ENCODE measurements at regions not wholly inside any gene's neighbourhood (a gene's known extent, or its start where the extent isn't known, plus 50 kb on each side); places are given as distances from the start of the nearest gene placed in this dataset.
"Not testable (repeated sequence)": the region's sequence is repeated elsewhere in the genome, so short reads cannot be mapped to it uniquely, and the experiment has no call there.

DNA sequence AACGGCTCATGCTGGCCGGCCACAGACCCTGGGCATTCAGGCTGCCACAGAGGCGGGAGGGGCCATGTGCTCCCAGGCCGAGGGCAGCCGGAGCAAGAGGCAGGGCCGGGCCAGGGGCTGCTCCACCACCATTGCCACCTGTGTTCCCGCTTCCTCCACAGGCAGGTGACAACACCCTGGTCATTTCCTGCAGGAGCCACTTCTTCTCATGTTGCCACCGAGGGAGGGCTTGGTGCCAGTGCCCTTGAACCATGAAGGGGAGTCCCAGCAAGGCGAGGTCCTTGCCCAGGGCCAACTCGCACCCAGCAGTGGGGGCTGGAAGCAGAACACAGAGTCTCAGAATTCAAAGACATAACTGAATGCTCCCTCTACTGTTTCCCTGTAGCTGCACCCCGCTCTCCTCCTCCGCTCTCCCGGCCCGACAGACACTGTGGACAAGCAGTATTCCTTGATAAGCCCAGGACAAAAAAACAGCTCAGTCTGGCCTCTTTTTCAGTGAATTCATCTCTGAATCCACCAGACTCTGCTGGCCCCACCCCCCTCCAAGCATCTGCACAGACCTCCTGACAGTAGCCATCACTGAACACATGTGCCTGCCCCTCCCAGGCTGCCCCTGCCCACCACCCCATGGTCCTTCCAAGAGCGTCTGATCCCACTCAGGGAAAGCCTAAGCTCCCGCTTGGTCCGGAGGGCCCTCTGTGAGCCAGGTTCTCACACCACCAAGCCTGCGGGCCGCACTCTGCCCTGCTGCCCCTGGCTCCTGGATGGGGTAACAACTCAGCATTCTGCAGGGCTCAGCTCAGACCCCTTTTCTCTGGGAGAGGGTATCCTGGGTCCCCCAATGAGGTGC, 1074.9 kb downstream of the RPIA start:
- POLR2A ChIA-PET; intact Hi-C loops (cut with DNase I, micrococcal nuclease): not testable (repeated sequence)

DNA sequence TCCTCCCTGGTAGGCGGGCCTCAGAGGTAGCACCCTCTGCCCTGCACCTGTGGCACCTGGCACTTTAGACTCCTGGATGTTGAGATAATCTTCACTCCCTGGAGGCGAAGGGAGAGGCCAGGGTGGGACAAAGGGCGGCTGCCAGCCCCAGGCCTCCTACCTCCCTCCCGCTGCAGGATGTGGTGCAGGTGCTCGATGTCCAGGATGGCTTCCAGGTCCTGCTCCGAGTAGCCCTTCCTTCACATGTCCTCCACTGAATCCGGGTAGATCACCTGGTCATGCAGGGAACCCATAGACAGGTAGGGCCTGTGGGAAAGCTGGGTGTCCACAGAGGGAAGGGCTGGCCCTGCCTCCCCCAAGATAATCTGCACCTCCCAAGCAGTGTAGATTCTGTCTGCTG, 1075.6 kb downstream of the RPIA start:
- H3K36me3 Mint-ChIP-seq (ENCODE audit: low read depth); POLR2A ChIA-PET; ATAC-seq; H3K4me3 Mint-ChIP-seq; intact Hi-C loops (cut with DNase I, micrococcal nuclease); H3K4me1 Mint-ChIP-seq; CTCF ChIA-PET; DNase-seq; H3K27ac Mint-ChIP-seq: not testable (repeated sequence)
- Mint-ChIP-seq H3K9me3 (ENCODE audit: low read depth) (peaks cover 20% of the 10 kb centered on the region), H3K27me3 (peaks cover 36% of the 10 kb centered on the region)

More for the DNA sequence above, 1074.9 kb downstream of the RPIA start:
- ATAC-seq; H3K36me3 Mint-ChIP-seq (ENCODE audit: low read depth); H3K4me1 Mint-ChIP-seq; CTCF ChIA-PET; DNase-seq; H3K4me3 Mint-ChIP-seq; H3K27ac Mint-ChIP-seq: not testable (repeated sequence)
- peaks cover 20% of the 10 kb centered on the region for H3K9me3 Mint-ChIP-seq (ENCODE audit: low read depth)
- H3K27me3 Mint-ChIP-seq, result peaks cover 36% of the 10 kb centered on the region

DNA sequence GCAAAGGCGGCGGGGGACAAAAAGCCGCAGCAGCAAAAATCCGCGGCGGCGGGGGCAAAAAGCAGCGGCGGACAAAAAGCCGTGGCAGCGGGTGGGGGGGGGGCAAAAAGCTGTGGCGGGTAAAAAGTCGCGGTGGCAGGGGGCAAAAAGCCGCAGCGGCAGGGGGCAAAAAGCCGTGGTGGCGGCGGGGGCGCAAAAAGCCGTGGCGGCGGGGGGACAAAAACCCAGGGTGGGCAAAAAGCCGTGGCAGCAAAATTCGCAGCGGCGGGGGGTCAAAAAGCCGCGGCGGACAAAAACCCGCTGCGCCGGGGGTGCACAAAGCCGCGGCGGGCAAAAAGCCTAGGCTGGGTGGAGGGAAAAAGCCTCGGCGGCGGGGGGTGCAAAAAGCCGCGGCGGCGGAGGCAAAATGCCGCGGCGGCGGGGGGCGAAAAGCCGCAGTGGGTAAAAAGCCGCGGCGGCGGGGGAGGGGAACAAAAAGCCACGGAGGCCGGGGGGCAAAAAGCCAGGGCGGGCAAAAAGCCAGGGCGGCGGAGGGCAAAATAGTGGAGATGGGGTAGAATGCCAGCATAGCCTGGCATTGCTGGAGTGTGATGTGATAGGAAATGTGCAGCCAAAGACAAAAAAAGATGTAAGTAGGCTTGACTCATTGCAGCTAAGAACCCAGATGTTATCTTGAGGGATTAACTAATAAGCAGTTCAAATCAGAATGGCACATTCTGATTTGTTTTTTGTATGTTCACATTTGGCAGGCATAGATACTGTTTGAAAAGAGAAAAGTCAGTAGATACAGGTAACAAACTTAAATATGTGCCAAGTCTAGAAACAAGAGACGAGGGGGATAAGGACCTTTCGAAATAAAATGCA, 1076.3 kb downstream of the RPIA start:
- intact Hi-C loops (cut with DNase I, micrococcal nuclease), result no loop called here
- ChIA-PET POLR2A (no interaction called here), CTCF (no interaction called here)
- H3K27ac Mint-ChIP-seq, result no peak overlapping the region
- peaks cover 38% of the 10 kb centered on the region for H3K27me3 Mint-ChIP-seq
- ATAC-seq (no peak), DNase-seq (no peak)
- no peak overlapping the region for H3K4me3 Mint-ChIP-seq
- peaks cover 6% of the 10 kb centered on the region for H3K36me3 Mint-ChIP-seq (ENCODE audit: low read depth)
- peaks cover 24% of the 10 kb centered on the region for H3K9me3 Mint-ChIP-seq (ENCODE audit: low read depth)
- H3K4me1 Mint-ChIP-seq, result no peaks in the 10 kb centered on the region

DNA sequence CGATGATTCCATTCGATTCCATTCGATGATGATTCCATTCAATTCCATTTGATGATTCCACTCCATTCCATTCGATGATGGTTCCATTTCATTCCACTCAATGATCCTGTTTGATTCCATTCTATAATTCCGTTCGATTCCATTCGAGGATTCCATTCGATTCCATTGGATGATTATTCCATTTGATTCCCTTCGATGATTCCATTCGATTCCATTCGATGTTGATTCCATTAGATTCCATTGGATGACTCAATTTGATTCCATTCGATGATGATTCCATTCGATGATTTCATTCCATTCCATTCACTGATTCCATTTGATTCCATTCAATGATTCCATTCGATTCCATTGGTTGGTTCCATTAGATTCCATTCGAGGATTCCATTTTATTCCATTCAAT, 1084.4 kb downstream of the RPIA start:
- POLR2A ChIA-PET, result no interaction called here
- DNase-seq, result no peak
- intact Hi-C loops (cut with DNase I, micrococcal nuclease), result no loop called here
- H3K4me1 Mint-ChIP-seq, result no peaks in the 10 kb centered on the region
- peaks cover 69% of the 10 kb centered on the region for H3K9me3 Mint-ChIP-seq (ENCODE audit: low read depth)
- H3K27me3 Mint-ChIP-seq, result peaks cover 2% of the 10 kb centered on the region
- CTCF ChIA-PET, result no interaction called here
- no peak overlapping the region for H3K4me3 Mint-ChIP-seq
- no peak for ATAC-seq
- H3K27ac Mint-ChIP-seq, result no peak overlapping the region
- H3K36me3 Mint-ChIP-seq (ENCODE audit: low read depth), result peaks cover 50% of the 10 kb centered on the region

DNA sequence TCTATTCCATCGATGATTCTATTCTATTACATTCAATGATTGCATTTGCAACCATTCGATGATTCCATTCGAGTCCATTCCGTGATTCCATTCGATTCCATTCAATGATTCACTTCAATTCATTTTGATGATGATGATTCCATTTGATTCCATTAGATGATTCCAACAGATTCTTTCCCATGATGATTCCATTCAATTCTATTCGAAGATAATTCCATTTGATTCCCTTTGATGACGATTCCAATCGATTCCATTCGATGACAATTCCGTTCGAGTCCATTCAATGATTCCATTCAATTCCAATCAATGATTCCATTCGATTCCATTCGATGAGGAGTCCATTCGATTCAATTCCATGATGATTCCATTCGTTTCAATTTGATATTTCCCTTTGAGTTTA, 1088.8 kb downstream of the RPIA start:
- Mint-ChIP-seq H3K27me3 (no peaks in the 10 kb centered on the region), H3K4me1 (no peaks in the 10 kb centered on the region), H3K9me3 (ENCODE audit: low read depth) (peaks cover 81% of the 10 kb centered on the region), H3K36me3 (ENCODE audit: low read depth) (peaks cover 71% of the 10 kb centered on the region), H3K27ac (no peak overlapping the region), H3K4me3 (no peak overlapping the region)
- DNase-seq (no peak), ATAC-seq (no peak)
- POLR2A ChIA-PET, result no interaction called here
- intact Hi-C loops (cut with DNase I, micrococcal nuclease), result loop anchor here in 1 of 2 experiments (5.0 kb wide), 1 partner anchor 37 kb away; no protein-coding TSS in a partner anchor
- CTCF ChIA-PET, result no interaction called here

DNA sequence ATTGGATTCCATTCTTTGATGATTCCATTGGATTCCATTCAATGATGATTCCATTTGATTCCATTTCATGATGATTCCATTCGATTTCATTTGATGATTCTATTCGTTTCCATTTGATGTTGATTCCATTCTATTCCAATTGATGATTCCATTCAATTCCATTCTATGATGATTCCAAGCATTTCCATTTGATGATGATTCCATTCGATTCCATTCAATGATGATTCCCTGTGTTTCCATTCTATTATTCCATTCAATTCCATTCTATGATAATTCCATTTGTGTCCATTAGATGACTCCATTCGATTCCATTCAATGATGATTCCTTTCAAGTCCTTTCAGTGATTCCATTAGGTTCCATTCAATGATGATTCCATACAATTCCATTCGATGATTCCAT, 1090.5 kb downstream of the RPIA start:
- H3K36me3 Mint-ChIP-seq (ENCODE audit: low read depth), result peaks cover 68% of the 10 kb centered on the region
- POLR2A ChIA-PET, result no interaction called here

DNA sequence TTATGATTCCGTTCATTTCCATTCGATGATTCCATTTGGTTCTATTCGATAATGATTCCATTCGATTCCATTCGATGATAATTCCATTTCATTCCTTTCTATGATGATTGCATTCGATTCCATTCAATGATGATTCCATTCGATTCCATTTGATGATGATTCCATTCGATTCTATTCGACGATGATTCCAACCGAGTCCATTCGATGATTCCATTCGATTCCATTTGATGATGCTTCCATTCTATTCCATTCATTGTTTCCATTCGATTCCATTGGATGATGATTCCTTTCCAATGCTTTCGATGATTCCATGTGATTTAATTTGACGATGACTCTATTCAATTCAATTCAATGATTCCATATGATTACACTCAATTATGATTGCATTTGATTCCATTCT, 1093.5 kb downstream of the RPIA start:
- Mint-ChIP-seq H3K4me1 (no peaks in the 10 kb centered on the region), H3K36me3 (ENCODE audit: low read depth) (peaks cover 63% of the 10 kb centered on the region), H3K4me3 (no peak overlapping the region), H3K27ac (no peak overlapping the region), H3K27me3 (no peaks in the 10 kb centered on the region), H3K9me3 (ENCODE audit: low read depth) (peaks cover 84% of the 10 kb centered on the region)
- CTCF ChIA-PET, result no interaction called here
- ATAC-seq (no peak), DNase-seq (no peak)
- intact Hi-C loops (cut with DNase I, micrococcal nuclease), result loop anchor here in 1 of 2 experiments (5.0 kb wide), 1 partner anchor 32 kb away; no protein-coding TSS in a partner anchor
- POLR2A ChIA-PET, result no interaction called here

More for the DNA sequence above, 1090.5 kb downstream of the RPIA start:
- Mint-ChIP-seq H3K9me3 (ENCODE audit: low read depth) (peaks cover 72% of the 10 kb centered on the region), H3K27me3 (no peaks in the 10 kb centered on the region), H3K4me3 (no peak overlapping the region), H3K27ac (no peak overlapping the region), H3K4me1 (no peaks in the 10 kb centered on the region)
- CTCF ChIA-PET, result no interaction called here
- intact Hi-C loops (cut with DNase I, micrococcal nuclease), result loop anchor here in 1 of 2 experiments (5.0 kb wide), 1 partner anchor 35 kb away; no protein-coding TSS in a partner anchor
- ATAC-seq (no peak), DNase-seq (no peak)

DNA sequence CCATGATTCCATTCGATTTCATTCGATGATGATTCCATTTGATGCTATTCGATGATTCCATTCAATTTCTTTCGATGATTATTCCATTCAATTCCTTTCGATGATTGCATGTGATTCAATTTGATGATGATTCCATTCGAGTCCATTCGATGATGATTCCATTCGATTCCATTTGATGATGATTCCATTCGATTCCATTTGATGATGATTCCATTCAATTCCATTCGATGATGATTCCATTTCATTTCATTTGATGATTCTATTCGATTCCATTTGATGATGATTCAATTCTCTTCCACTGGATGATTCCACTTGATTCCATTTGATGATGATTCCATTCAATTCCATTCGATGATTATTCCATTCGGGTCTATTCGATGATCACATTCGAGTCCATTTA, 1094.1 kb downstream of the RPIA start:
- Mint-ChIP-seq H3K36me3 (ENCODE audit: low read depth) (peaks cover 64% of the 10 kb centered on the region), H3K9me3 (ENCODE audit: low read depth) (peaks cover 82% of the 10 kb centered on the region)
- CTCF ChIA-PET; H3K4me3 Mint-ChIP-seq; H3K4me1 Mint-ChIP-seq; H3K27me3 Mint-ChIP-seq; intact Hi-C loops (cut with DNase I, micrococcal nuclease); POLR2A ChIA-PET; DNase-seq; H3K27ac Mint-ChIP-seq; ATAC-seq: not testable (repeated sequence)

DNA sequence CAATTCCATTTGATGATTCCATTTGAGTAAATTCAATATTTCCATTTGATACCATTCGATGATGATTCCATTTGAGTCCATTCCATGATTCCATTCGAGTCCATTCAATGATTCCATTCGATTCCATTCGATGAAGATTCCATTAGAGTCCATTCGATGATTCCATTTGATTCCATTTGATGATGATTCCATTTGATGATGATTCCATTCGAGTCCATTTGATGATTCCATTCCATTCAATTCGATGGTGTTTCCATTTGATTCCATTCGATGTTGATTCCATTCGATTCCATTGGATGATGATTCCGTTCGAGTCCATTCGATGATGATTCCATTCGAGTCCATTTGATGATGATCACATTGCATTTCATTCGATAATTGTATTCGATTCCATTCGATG, 1095.2 kb downstream of the RPIA start:
- ATAC-seq; CTCF ChIA-PET; H3K4me3 Mint-ChIP-seq; POLR2A ChIA-PET; intact Hi-C loops (cut with DNase I, micrococcal nuclease); DNase-seq; H3K27ac Mint-ChIP-seq; H3K4me1 Mint-ChIP-seq; H3K27me3 Mint-ChIP-seq: not testable (repeated sequence)
- H3K9me3 Mint-ChIP-seq (ENCODE audit: low read depth), result peaks cover 81% of the 10 kb centered on the region
- H3K36me3 Mint-ChIP-seq (ENCODE audit: low read depth), result peaks cover 60% of the 10 kb centered on the region

DNA sequence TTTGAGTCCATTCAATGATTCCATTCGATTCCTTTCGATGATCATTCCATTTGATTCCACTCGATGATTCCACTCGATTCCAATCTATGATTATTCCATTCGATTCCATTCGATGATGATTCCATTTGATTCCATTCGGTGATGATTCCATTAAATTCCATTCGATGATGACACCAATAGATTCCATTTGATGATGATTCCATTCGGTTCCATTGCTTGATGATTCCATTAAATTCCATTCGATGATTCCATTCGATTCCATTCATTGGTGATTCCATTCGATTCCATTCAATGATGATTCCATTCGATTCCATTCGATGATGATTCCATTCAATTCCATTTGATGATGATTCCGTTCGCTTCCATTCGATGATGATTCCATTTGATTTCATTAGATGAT, 1104.1 kb downstream of the RPIA start:
- H3K27ac Mint-ChIP-seq; ATAC-seq; H3K27me3 Mint-ChIP-seq; POLR2A ChIA-PET; H3K4me3 Mint-ChIP-seq; DNase-seq; intact Hi-C loops (cut with DNase I, micrococcal nuclease); H3K4me1 Mint-ChIP-seq; CTCF ChIA-PET: not testable (repeated sequence)
- Mint-ChIP-seq H3K9me3 (ENCODE audit: low read depth) (peaks cover 86% of the 10 kb centered on the region), H3K36me3 (ENCODE audit: low read depth) (peaks cover 65% of the 10 kb centered on the region)

DNA sequence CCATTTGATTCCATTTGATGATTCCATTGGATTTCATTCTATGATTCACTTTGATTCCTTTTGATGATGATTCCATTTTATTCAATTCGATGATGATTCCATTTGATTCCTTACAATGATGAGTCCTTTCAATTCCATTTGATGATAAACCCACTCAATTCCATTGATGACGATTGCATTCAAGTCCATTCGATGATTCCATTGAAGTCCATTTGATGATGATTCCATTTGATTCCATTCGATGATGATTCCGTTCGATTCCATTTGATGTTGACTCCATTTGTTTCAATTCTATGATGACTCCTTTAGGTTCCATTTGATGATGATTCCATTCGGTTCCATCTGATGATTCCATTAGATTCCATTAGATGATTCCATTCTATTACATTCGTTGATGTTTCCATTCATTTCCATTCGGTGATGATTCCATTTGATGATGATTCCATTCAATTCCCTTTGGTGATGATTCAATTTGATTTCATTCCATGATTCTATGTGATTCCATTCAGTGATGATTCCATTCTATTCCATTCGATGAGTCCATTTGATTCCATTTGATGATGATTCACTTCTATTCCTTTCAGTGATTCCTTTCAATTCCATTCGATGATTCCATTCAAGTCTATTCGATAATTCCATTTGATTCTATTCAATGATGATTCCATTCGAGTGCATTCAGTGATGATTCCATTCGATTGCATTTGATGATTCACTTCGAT, 1106.0 kb downstream of the RPIA start:
- H3K27me3 Mint-ChIP-seq, result no peaks in the 10 kb centered on the region
- POLR2A ChIA-PET, result no interaction called here
- no peaks in the 10 kb centered on the region for H3K4me1 Mint-ChIP-seq
- no peak overlapping the region for H3K27ac Mint-ChIP-seq
- peaks cover 63% of the 10 kb centered on the region for H3K36me3 Mint-ChIP-seq (ENCODE audit: low read depth)
- H3K4me3 Mint-ChIP-seq, result no peak overlapping the region
- ATAC-seq, result no peak
- H3K9me3 Mint-ChIP-seq (ENCODE audit: low read depth), result peaks cover 88% of the 10 kb centered on the region
- intact Hi-C loops (cut with DNase I, micrococcal nuclease), result no loop called here
- DNase-seq, result no peak
- CTCF ChIA-PET, result no interaction called here

Data from activated CD4-positive, alpha-beta T cell treated with anti-CD3 and anti-CD28 coated beads for 36 hours (primary cell).